OCI-LY1 (cell line): ENCODE measurements at regions not wholly inside any gene's neighbourhood (a gene's known extent, or its start where the extent isn't known, plus 50 kb on each side); places are given as distances from the start of the nearest gene placed in this dataset.

ENCODE experiments used
- H2AFZ ChIP-seq: fragments of 200-600 bp; sonication (generic), shearing (Covaris generic); 2 replicates; pipeline ENCODE4 v1.6.0; 2014; ENCODE audit warnings: antibody characterized with exemption, mild to moderate bottlenecking, low read length
- H3F3A ChIP-seq: fragments of 200-600 bp; sonication (generic), shearing (Covaris generic); 2 replicates; pipeline ENCODE4 v1.6.0; 2014; ENCODE audit warnings: mild to moderate bottlenecking, antibody characterized with exemption, low read length, moderate library complexity; ENCODE audit not compliant: insufficient read depth
- H3K27ac ChIP-seq: fragments of 200-600 bp; sonication (generic); 2 replicates; pipeline ENCODE4 v1.5.1; 2014; ENCODE audit warnings: low read length, mixed run types, mild to moderate bottlenecking, low read depth; ENCODE audit not compliant: poor library complexity, severe bottlenecking
- H3K27me3 ChIP-seq: fragments of 200-600 bp; sonication (generic); 2 replicates; pipeline ENCODE4 v1.6.0; 2014; ENCODE audit warnings: antibody characterized with exemption, mild to moderate bottlenecking, low read length, moderate library complexity; ENCODE audit not compliant: insufficient read depth
- H3K36me3 ChIP-seq: fragments of 200-600 bp; sonication (generic); 2 replicates; pipeline ENCODE4 v1.6.1; 2014; ENCODE audit warnings: mild to moderate bottlenecking, antibody characterized with exemption, low read length, moderate library complexity, mixed read lengths; ENCODE audit not compliant: insufficient read depth
- H3K4me1 ChIP-seq: fragments of 200-600 bp; sonication (generic); 2 replicates; pipeline ENCODE4 v1.5.1; 2014; ENCODE audit warnings: mild to moderate bottlenecking, low read length, moderate library complexity; ENCODE audit not compliant: insufficient read depth, severe bottlenecking
- H3K4me2 ChIP-seq: fragments of 200-600 bp; sonication (generic), shearing (Covaris generic); 2 replicates; pipeline ENCODE4 v1.6.1; 2014; ENCODE audit warnings: low read length
- H3K4me3 ChIP-seq: fragments of 200-600 bp; sonication (generic); 2 replicates; pipeline ENCODE4 v1.5.1; 2014; ENCODE audit warnings: low read length, low read depth, mild to moderate bottlenecking, mixed read lengths; ENCODE audit not compliant: poor library complexity, severe bottlenecking
- H3K79me2 ChIP-seq: fragments of 200-600 bp; shearing (Covaris generic); 2 replicates; pipeline ENCODE4 v1.6.1; 2016; ENCODE audit warnings: mixed run types, low read length, mixed read lengths; ENCODE audit not compliant: insufficient read depth
- H3K9ac ChIP-seq: fragments of 200-600 bp; sonication (generic), shearing (Covaris generic); 2 replicates; pipeline ENCODE4 v1.6.1; 2014; ENCODE audit warnings: mild to moderate bottlenecking, low read length, mixed read lengths
- H3K9me2 ChIP-seq: fragments of 200-600 bp; sonication (generic), shearing (Covaris generic); 2 replicates; pipeline ENCODE4 v1.6.1; 2014; ENCODE audit warnings: low read depth, mild to moderate bottlenecking, low read length, mixed read lengths
- H3K9me3 ChIP-seq: fragments of 200-600 bp; shearing (Covaris generic); 2 replicates; pipeline ENCODE4 v1.6.1; 2014; ENCODE audit warnings: low read length, mixed read lengths
- H4K20me1 ChIP-seq: fragments of 200-600 bp; sonication (generic), shearing (Covaris generic); 2 replicates; pipeline ENCODE4 v1.6.0; 2016; ENCODE audit warnings: mild to moderate bottlenecking, low read length; ENCODE audit not compliant: insufficient read depth
- EZH2 ChIP-seq: fragments of 200-600 bp; sonication (generic), shearing (Covaris generic); IDR thresholded peaks from 2 replicates; pipeline ENCODE4 v1.8.0; 2017; ENCODE audit warnings: borderline replicate concordance, mixed run types, mild to moderate bottlenecking, antibody characterized with exemption, low read length, moderate library complexity, mixed read lengths
- TF ChIP-seq, protein P1 (sequence below): fragments of 200-600 bp; sonication (generic), shearing (Covaris generic); IDR thresholded peaks from 2 replicates; pipeline ENCODE4 v1.5.1; 2017; ENCODE audit warnings: mild to moderate bottlenecking, antibody characterized with exemption, low read length, moderate library complexity, mixed read lengths

- no peak overlapping the region for H3K9ac ChIP-seq
- H4K20me1 ChIP-seq, result no peaks in the 10 kb centered on the region
- no peaks in the 10 kb centered on the region for H3K27me3 ChIP-seq
- no peaks in the 10 kb centered on the region for H3K4me1 ChIP-seq
- no peak overlapping the region for H3K4me2 ChIP-seq
- H3K9me3 ChIP-seq, result no peaks in the 10 kb centered on the region
- H3K4me3 ChIP-seq, result no peak overlapping the region
- H3F3A ChIP-seq, result no peaks in the 10 kb centered on the region
- H3K79me2 ChIP-seq, result no peaks in the 10 kb centered on the region
- H3K9me2 ChIP-seq, result no peaks in the 10 kb centered on the region
- H3K27ac ChIP-seq, result no peak overlapping the region
- no peak overlapping the region for H2AFZ ChIP-seq
- TF ChIP-seq EZH2, result no peak
- TF ChIP-seq, protein P1, sequence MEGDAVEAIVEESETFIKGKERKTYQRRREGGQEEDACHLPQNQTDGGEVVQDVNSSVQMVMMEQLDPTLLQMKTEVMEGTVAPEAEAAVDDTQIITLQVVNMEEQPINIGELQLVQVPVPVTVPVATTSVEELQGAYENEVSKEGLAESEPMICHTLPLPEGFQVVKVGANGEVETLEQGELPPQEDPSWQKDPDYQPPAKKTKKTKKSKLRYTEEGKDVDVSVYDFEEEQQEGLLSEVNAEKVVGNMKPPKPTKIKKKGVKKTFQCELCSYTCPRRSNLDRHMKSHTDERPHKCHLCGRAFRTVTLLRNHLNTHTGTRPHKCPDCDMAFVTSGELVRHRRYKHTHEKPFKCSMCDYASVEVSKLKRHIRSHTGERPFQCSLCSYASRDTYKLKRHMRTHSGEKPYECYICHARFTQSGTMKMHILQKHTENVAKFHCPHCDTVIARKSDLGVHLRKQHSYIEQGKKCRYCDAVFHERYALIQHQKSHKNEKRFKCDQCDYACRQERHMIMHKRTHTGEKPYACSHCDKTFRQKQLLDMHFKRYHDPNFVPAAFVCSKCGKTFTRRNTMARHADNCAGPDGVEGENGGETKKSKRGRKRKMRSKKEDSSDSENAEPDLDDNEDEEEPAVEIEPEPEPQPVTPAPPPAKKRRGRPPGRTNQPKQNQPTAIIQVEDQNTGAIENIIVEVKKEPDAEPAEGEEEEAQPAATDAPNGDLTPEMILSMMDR, result no peak
- no peaks in the 10 kb centered on the region for H3K36me3 ChIP-seq
Observed at GRCh38 chr6:14051355-14051754, 66.2 kb upstream of the CD83 start.

DNA sequence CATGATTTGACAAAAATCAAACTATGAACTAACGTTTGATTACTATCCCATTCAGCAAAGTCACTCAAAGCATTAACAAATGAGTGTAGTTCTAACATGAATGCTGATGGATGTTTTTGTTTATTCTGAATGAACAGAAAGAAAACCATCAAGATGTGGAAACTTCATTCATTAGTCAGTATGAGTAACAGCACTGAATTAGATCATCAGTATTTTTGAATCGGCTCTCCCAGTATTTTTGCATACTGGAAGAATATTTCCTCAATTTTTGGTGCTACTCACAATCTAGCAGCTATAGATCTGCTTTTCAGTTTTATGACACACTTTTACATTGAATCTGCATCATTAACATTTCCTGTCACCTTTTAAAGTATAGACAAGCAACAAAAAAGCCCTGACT is 63.8 kb upstream of the CD83 start:
- H3K79me2 ChIP-seq, result no peaks in the 10 kb centered on the region
- H3K9me2 ChIP-seq, result no peaks in the 10 kb centered on the region
- H3K4me2 ChIP-seq, result no peak overlapping the region
- TF ChIP-seq EZH2, result no peak
- TF ChIP-seq, protein P1, result no peak
- H3K27me3 ChIP-seq, result no peaks in the 10 kb centered on the region
- H3K36me3 ChIP-seq, result no peaks in the 10 kb centered on the region
- no peaks in the 10 kb centered on the region for H3K9me3 ChIP-seq
- H4K20me1 ChIP-seq, result no peaks in the 10 kb centered on the region
- no peak overlapping the region for H3K9ac ChIP-seq
- no peak overlapping the region for H3K27ac ChIP-seq
- no peaks in the 10 kb centered on the region for H3K4me1 ChIP-seq
- H2AFZ ChIP-seq, result no peak overlapping the region
- H3F3A ChIP-seq, result no peaks in the 10 kb centered on the region
- no peak overlapping the region for H3K4me3 ChIP-seq

DNA sequence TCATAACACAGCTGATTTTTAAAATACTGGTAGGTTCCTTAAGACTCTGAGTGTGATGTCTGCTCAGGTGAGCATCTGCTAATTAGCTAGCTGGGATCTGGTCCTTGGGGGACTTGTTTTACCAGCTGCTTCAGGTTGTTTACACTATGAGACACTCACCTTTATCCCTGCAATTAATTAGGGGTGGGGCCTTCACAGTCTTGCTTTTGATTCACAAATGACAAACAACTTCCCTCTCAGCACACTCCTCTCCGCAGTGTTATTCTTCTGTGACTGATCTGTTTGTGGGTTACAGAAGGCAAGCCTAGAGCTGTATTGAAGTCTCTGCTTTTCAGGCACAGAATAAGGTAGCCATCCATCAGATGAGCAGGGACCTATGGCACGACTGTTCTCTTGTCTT is 62.0 kb upstream of the CD83 start:
- no peaks in the 10 kb centered on the region for H3K9me3 ChIP-seq
- no peak overlapping the region for H3K4me3 ChIP-seq
- H3K4me1 ChIP-seq, result no peaks in the 10 kb centered on the region
- no peak overlapping the region for H2AFZ ChIP-seq
- no peaks in the 10 kb centered on the region for H3K79me2 ChIP-seq
- no peak overlapping the region for H3K9ac ChIP-seq
- no peaks in the 10 kb centered on the region for H3K9me2 ChIP-seq
- TF ChIP-seq, protein P1, result no peak
- TF ChIP-seq EZH2, result no peak
- no peak overlapping the region for H3K4me2 ChIP-seq
- no peaks in the 10 kb centered on the region for H3K27me3 ChIP-seq
- H3K27ac ChIP-seq, result no peak overlapping the region
- no peaks in the 10 kb centered on the region for H4K20me1 ChIP-seq
- no peaks in the 10 kb centered on the region for H3K36me3 ChIP-seq
- no peaks in the 10 kb centered on the region for H3F3A ChIP-seq
